CD4-positive, alpha-beta T cell treated with Interferon alpha-2 for 1 hour (primary cell): ENCODE measurements at regions not wholly inside any gene's neighbourhood (a gene's known extent, or its start where the extent isn't known, plus 50 kb on each side); places are given as distances from the start of the nearest gene placed in this dataset.
"Not testable (repeated sequence)": the region's sequence is repeated elsewhere in the genome, so short reads cannot be mapped to it uniquely, and the experiment has no call there.

Source experiments
- DNase-seq, 2 donors: peaks; one replicate each; pipeline ENCODE4 v3.0.0-alpha.2; 2020 to 2022

GRCh38 chr12:60539592-60539991, 943.8 kb downstream of the SLC16A7 start:
- DNase-seq, result no peak

GRCh38 chr12:60568914-60569313, 973.1 kb downstream of the SLC16A7 start:
- DNase-seq, result no peak

- no peak for DNase-seq
These were observed 981.8 kb downstream of the SLC16A7 start for GRCh38 chr12:60577607-60578006.

GRCh38 chr12:60587664-60588063, 991.8 kb downstream of the SLC16A7 start:
- not testable (repeated sequence) for DNase-seq

- DNase-seq, result no peak
These were observed 998.3 kb downstream of the SLC16A7 start for GRCh38 chr12:60594035-60594711.

GRCh38 chr12:60602601-60603000, 1006.8 kb downstream of the SLC16A7 start:
- no peak for DNase-seq

- not testable (repeated sequence) for DNase-seq
These were observed 1007.6 kb downstream of the SLC16A7 start for GRCh38 chr12:60603475-60603874.

GRCh38 chr12:60616400-60616799, 1020.6 kb downstream of the SLC16A7 start:
- DNase-seq, result no peak

GRCh38 chr12:60630796-60631195, 1035.0 kb downstream of the SLC16A7 start:
- no peak for DNase-seq

- no peak for DNase-seq
These were observed 1048.2 kb downstream of the SLC16A7 start for GRCh38 chr12:60644076-60644475.

GRCh38 chr12:60666895-60667294, 1071.1 kb downstream of the SLC16A7 start:
- DNase-seq, result no peak

GRCh38 chr12:60672949-60673348, 1077.1 kb downstream of the SLC16A7 start:
- DNase-seq, result no peak

GRCh38 chr12:60684988-60685655, 1089.3 kb downstream of the SLC16A7 start:
- no peak for DNase-seq

GRCh38 chr12:60689137-60689536, 1093.3 kb downstream of the SLC16A7 start:
- no peak for DNase-seq

- DNase-seq, result no peak
These were observed 1097.3 kb downstream of the SLC16A7 start for GRCh38 chr12:60693019-60693626.

GRCh38 chr12:60704171-60704914, 1108.5 kb downstream of the SLC16A7 start:
- DNase-seq, result no peak

- no peak for DNase-seq
These were observed 1114.4 kb downstream of the SLC16A7 start for GRCh38 chr12:60710246-60710645.

- DNase-seq, result no peak
These were observed 1118.5 kb downstream of the SLC16A7 start for GRCh38 chr12:60714141-60714900.

GRCh38 chr12:60724475-60724874, 1128.6 kb downstream of the SLC16A7 start:
- DNase-seq, result no peak

- DNase-seq, result no peak
These were observed 1129.2 kb downstream of the SLC16A7 start for GRCh38 chr12:60724984-60725383.

GRCh38 chr12:60752589-60752988, 1156.8 kb downstream of the SLC16A7 start:
- DNase-seq, result no peak

GRCh38 chr12:60758224-60758623, 1162.4 kb downstream of the SLC16A7 start:
- no peak for DNase-seq

GRCh38 chr12:60760965-60761364, 1165.1 kb downstream of the SLC16A7 start:
- no peak for DNase-seq
